Right lobe of liver (tissue), 6 donors: ENCODE measurements at regions not wholly inside any gene's neighbourhood (a gene's known extent, or its start where the extent isn't known, plus 50 kb on each side); places are given as distances from the start of the nearest gene placed in this dataset.
A peak's percentile ranks its signal among the peaks of the same experiment; 100 is the strongest.

ENCODE experiments used
- ATAC-seq, 4 donors: fragments of 200-7000 bp; cut with Tn5 transposase; one replicate each; pipeline ENCODE4 v1.9.1; 2020; ENCODE audit warnings: mild to moderate bottlenecking in 4 of 4, moderate library complexity in 4 of 4
- DNase-seq, 3 donors: peaks; one replicate each; pipeline ENCODE4 v3.0.0-alpha.2; 2020
- H3K27ac ChIP-seq, 3 donors: fragments of 200-600 bp; one replicate each; pipeline ENCODE4 v1.8.0; 2022
- H3K27me3 ChIP-seq, 2 donors: fragments of 200-600 bp; one replicate each; pipeline ENCODE4 v1.8.0; 2022
- H3K36me3 ChIP-seq, 4 donors: fragments of 200-600 bp; sonication (generic) in 1 of 4; one replicate each; pipeline versions ENCODE4 v1.5.1 to v1.8.0; 2017 to 2022; ENCODE audit warnings: control low read depth in 1 of 4
- H3K4me1 ChIP-seq, 4 donors: fragments of 200-600 bp; sonication (generic) in 1 of 4; one replicate each; pipeline versions ENCODE4 v1.5.1 to v1.8.0; 2017 to 2022; ENCODE audit warnings: control low read depth in 1 of 4
- H3K4me3 ChIP-seq, 3 donors: fragments of 200-600 bp; one replicate each; pipeline ENCODE4 v1.8.0; 2022
- H3K9me3 ChIP-seq, 4 donors: fragments of 200-600 bp; sonication (generic) in 1 of 4; one replicate each; pipeline versions ENCODE4 v1.5.1 to v1.8.0; 2017 to 2022; ENCODE audit warnings: control low read depth in 1 of 4
- CTCF ChIP-seq, 4 donors: fragments of 200-600 bp in 3 of 4; fragments of 450-650 bp in 1 of 4; IDR thresholded peaks; one replicate each; pipeline versions ENCODE4 v1.5.1 to v1.8.0; 2016 to 2022; ENCODE audit warnings: antibody characterized with exemption in 4 of 4, mild to moderate bottlenecking in 2 of 4
- POLR2A ChIP-seq: fragments of 450-650 bp; IDR thresholded peaks from one replicate; pipeline ENCODE4 v1.6.1; 2017; ENCODE audit warnings: antibody characterized with exemption, mild to moderate bottlenecking
- WGBS: methylation state at CpG from one replicate; pipeline ENCODE4 v1.1.6; 2018; ENCODE audit warnings: low coverage, low lambda C conversion rate; ENCODE audit not compliant: insufficient coverage; ENCODE audit errors: missing lambda C conversion rate; 5-methylcytosine and 5-hydroxymethylcytosine counted together
- intact Hi-C, 2 donors: fragments of 100-400 bp; cut with DNase I; formaldehyde crosslinking; loops; one replicate each; pipeline versions ENCODE4 v1.11.2 to v1.14.1; 2022
- donor health status: DM: no; HTN: yes; CAD: no.
- donor health status: DM: no; HTN: no; CAD: no.
- donor health status: DM: no; HTN: no; CAD: no.
- donor health status: DM: no; HTN: yes; CAD: no.
- donor health status: DM: no; HTN: yes; CAD: no.

GRCh38 chr7:369476-370258 lies 79.7 kb downstream of the FOXL3 start:
- Histone ChIP-seq H3K27ac (no peak overlapping the region), H3K4me3 (no peak overlapping the region), H3K27me3 (no peaks in the 10 kb centered on the region), H3K4me1 (peaks cover 0 to 13% (median 0%) of the 10 kb centered on the region in 4 donors), H3K36me3 (no peaks in the 10 kb centered on the region), H3K9me3 (no peaks in the 10 kb centered on the region)
- intact Hi-C loops, result loop anchor here in 1 of 2 donors (10.0 kb wide), 1 partner anchor 65 kb away; no protein-coding TSS in a partner anchor
- 75% methylated on average over 4 of the region's 57 CpGs for WGBS
- TF ChIP-seq POLR2A, result no peak
- TF ChIP-seq CTCF (IDR thresholded peaks at IDR 0.05), result no peak
- peak in 2 of 3 donors; percentile 18 to 41 for DNase-seq
- no peak for ATAC-seq

DNA sequence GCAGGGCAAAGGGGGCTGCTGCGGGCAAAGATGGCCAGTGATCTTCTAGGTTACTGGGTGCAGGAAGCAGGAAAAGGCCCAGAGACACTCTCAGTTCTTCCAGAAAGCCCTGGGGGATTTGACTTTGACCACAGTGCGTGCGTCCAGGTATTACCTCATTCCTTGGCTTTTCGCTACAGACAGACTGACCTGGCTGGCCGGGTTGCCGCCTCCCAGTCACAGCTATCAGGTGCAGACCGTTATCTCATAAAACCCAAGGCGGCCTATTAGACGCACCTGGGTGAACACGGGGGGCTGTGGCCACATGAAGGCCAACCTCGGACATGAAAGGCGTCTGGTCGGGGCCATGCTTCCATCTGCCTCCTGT lies 80.3 kb downstream of the FOXL3 start:
- WGBS, result 25% methylated on average over 6 of the region's 13 CpGs
- peak in 2 of 4 donors; percentile 51 to 61 for ATAC-seq
- Histone ChIP-seq H3K9me3 (no peaks in the 10 kb centered on the region), H3K27me3 (no peaks in the 10 kb centered on the region), H3K4me3 (no peak overlapping the region), H3K27ac (no peak overlapping the region), H3K36me3 (no peaks in the 10 kb centered on the region), H3K4me1 (peaks cover 0 to 13% (median 0%) of the 10 kb centered on the region in 4 donors)
- intact Hi-C loops, result no loop called here
- DNase-seq, result peak; percentile 26 to 65 (median 42)
- no peak for TF ChIP-seq CTCF (IDR thresholded peaks at IDR 0.05)
- no peak for TF ChIP-seq POLR2A

DNA sequence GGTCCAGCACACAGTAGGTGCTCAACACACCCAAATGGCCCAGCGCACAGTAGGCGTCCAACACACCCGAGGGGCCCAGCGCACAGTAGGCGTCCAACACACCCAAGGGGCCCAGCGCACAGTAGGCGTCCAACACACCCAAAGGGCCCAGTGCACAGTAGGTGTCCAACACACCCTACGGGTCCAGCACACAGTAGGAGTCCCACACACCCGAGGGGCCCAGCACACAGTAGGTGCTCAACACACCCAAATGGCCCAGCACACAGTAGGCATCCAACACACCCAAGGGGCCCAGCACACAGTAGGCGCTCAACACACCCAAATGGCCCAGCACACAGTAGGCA lies 80.8 kb downstream of the FOXL3 start:
- intact Hi-C loops, result no loop called here
- TF ChIP-seq CTCF (IDR thresholded peaks at IDR 0.05) (no peak), POLR2A (no peak)
- Histone ChIP-seq H3K4me3 (no peak overlapping the region), H3K4me1 (peaks cover 0 to 13% (median 0%) of the 10 kb centered on the region in 4 donors), H3K27me3 (no peaks in the 10 kb centered on the region), H3K36me3 (no peaks in the 10 kb centered on the region), H3K27ac (no peak overlapping the region), H3K9me3 (no peaks in the 10 kb centered on the region)
- ATAC-seq (no peak), DNase-seq (no peak)
- WGBS, result 26% methylated on average over 3 of the region's 10 CpGs

DNA sequence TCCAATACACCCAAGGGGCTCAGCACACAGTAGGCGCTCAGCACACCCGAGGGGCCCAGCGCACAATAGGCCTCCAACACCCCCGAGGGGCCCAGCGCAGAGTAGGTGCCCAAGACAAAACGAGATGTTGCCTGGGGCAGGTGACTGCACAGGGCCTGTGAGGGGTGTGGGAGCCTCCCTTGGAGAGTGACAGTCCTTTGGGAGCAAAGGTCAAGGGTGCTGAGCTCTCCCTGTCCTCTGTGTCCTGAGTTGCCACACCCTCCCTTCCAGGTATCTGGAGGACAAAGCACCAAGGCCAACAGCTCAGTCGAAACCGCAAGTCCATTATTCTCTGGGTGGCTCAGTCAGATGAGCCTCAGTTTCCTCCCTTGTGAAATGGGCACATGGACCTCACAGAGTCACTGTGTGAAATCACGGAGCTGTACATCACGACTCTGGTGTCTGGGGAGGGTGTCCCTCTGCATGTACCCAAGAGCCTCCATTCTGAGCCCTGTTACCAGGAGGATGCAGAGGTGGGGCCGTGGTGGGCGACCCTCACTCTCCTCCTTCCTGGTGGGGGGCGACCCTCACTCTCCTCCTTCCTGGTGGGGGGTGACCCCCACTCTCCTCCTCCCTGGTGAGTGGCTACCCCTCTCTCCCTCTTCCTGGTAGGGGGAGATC lies 81.3 kb downstream of the FOXL3 start:
- 100% methylated on average over 2 of the region's 13 CpGs for WGBS
- no peaks in the 10 kb centered on the region for H3K9me3 ChIP-seq
- DNase-seq (peak; percentile 28 to 67 (median 38)), ATAC-seq (peak; percentile 44 to 80 (median 70))
- peaks cover 0 to 13% (median 0%) of the 10 kb centered on the region in 4 donors for H3K4me1 ChIP-seq
- intact Hi-C loops, result no loop called here
- no peaks in the 10 kb centered on the region for H3K36me3 ChIP-seq
- no peak overlapping the region for H3K4me3 ChIP-seq
- no peak overlapping the region for H3K27ac ChIP-seq
- H3K27me3 ChIP-seq, result no peaks in the 10 kb centered on the region
- no peak for TF ChIP-seq POLR2A
- TF ChIP-seq CTCF (IDR thresholded peaks at IDR 0.05), result no peak
